ENCODE measurements at regions not wholly inside any gene's neighbourhood (a gene's known extent, or its start where the extent isn't known, plus 50 kb on each side); places are given as distances from the start of the nearest gene placed in this dataset.

DNA sequence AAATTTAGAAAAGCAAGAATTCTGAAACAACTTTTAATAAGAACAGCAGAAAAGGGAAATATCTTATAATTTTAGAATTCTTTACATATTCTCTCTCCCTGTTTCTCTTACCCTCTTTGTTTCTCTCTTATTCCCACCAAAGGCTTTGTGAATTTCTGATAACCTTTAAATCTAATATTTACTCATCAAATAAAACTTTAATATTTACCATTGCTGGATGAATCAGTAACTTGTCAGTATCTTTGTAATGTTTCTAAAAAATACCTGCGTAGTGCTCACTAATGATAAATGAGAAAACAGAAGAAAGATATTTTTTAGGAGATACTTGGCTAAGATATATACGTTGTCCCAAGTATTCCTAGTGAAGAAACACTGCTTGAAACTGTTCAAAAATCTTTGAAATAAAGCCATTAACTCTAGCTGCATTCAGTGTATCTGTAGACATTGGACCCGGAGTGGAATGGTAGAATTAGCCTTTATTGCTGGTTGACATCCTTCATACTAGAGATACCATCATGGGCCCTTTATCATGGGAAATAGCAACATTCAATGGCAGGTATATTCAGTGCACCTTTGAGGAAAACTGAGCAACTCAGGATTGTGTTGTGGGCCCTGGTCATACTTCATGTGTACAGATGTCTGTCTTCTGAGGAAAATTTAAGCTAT, 2160.4 kb downstream of the MAT2B start:
- Mint-ChIP-seq H3K4me3 (no peak overlapping the region), H3K36me3 (no peaks in the 10 kb centered on the region), H3K27ac (no peak overlapping the region), H3K4me1 (no peaks in the 10 kb centered on the region), H3K9me3 (peaks cover 2% of the 10 kb centered on the region), H3K27me3 (no peaks in the 10 kb centered on the region)
- no peak for ATAC-seq

GRCh38 chr5:165673499-165673898, 2168.1 kb downstream of the MAT2B start:
- Mint-ChIP-seq H3K9me3 (peaks cover 8% of the 10 kb centered on the region), H3K27ac (no peak overlapping the region), H3K36me3 (no peaks in the 10 kb centered on the region), H3K4me1 (no peaks in the 10 kb centered on the region), H3K27me3 (no peaks in the 10 kb centered on the region), H3K4me3 (no peak overlapping the region)
- no peak for ATAC-seq

DNA sequence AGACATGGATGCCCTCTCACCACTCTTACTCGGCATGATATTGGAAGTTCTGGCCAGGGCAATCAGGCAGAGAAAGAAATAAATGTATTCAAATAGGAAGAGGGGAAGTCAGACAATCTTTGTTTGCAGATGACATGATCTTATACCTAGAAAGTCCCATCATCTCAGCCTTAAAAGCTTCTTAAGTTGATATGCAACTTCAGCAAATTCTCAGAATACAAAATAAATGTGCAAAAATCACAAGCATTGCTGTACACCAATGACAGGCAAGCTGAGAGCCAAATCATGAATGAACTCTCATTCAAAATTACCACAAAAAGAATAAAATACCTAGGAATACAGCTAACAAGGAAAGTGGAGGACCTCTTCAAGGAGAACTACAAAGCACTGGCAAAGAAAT, 2190.4 kb downstream of the MAT2B start:
- Mint-ChIP-seq H3K27me3 (no peaks in the 10 kb centered on the region), H3K36me3 (no peaks in the 10 kb centered on the region), H3K4me3 (no peak overlapping the region), H3K27ac (no peak overlapping the region), H3K4me1 (no peaks in the 10 kb centered on the region), H3K9me3 (no peaks in the 10 kb centered on the region)
- no peak for ATAC-seq

GRCh38 chr5:165705960-165706359, 2200.5 kb downstream of the MAT2B start:
- no peak overlapping the region for H3K27ac Mint-ChIP-seq
- no peak for ATAC-seq
- no peaks in the 10 kb centered on the region for H3K36me3 Mint-ChIP-seq
- peaks cover 1% of the 10 kb centered on the region for H3K9me3 Mint-ChIP-seq
- H3K27me3 Mint-ChIP-seq, result no peaks in the 10 kb centered on the region
- no peak overlapping the region for H3K4me3 Mint-ChIP-seq
- H3K4me1 Mint-ChIP-seq, result no peaks in the 10 kb centered on the region

- H3K27ac Mint-ChIP-seq, result no peak overlapping the region
- no peaks in the 10 kb centered on the region for H3K4me1 Mint-ChIP-seq
- no peak overlapping the region for H3K4me3 Mint-ChIP-seq
- H3K36me3 Mint-ChIP-seq, result no peaks in the 10 kb centered on the region
- ATAC-seq, result no peak
- H3K9me3 Mint-ChIP-seq, result no peaks in the 10 kb centered on the region
- H3K27me3 Mint-ChIP-seq, result no peaks in the 10 kb centered on the region
Measured at GRCh38 chr5:165712011-165712410, 2206.6 kb downstream of the MAT2B start.

DNA sequence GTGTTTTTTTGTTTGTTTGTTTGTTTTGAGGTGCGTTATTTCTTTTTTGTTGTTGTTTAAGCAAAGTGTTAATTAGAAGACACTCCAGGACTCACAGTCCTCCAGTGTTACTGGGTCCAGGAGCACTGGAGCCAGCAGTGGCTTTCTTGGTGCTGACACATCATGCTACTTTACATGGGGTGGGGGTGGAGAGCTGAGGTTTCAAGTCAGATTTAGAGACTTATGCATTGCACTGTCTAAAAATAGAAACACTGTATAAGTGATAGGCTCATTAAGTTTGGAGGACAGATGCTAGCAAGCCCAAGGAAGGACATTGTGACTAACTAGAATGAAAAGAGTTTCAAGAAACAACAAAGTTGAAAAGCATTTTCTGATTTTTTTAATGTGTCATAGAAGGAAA, 2209.2 kb downstream of the MAT2B start:
- H3K27ac Mint-ChIP-seq, result no peak overlapping the region
- no peaks in the 10 kb centered on the region for H3K36me3 Mint-ChIP-seq
- H3K9me3 Mint-ChIP-seq, result no peaks in the 10 kb centered on the region
- H3K27me3 Mint-ChIP-seq, result no peaks in the 10 kb centered on the region
- H3K4me1 Mint-ChIP-seq, result no peaks in the 10 kb centered on the region
- H3K4me3 Mint-ChIP-seq, result no peak overlapping the region
- ATAC-seq, result no peak

GRCh38 chr5:165720901-165721300, 2215.5 kb downstream of the MAT2B start:
- Mint-ChIP-seq H3K4me1 (no peaks in the 10 kb centered on the region), H3K4me3 (no peak overlapping the region), H3K27ac (no peak overlapping the region), H3K36me3 (no peaks in the 10 kb centered on the region), H3K9me3 (peaks cover 3% of the 10 kb centered on the region), H3K27me3 (no peaks in the 10 kb centered on the region)
- no peak for ATAC-seq

DNA sequence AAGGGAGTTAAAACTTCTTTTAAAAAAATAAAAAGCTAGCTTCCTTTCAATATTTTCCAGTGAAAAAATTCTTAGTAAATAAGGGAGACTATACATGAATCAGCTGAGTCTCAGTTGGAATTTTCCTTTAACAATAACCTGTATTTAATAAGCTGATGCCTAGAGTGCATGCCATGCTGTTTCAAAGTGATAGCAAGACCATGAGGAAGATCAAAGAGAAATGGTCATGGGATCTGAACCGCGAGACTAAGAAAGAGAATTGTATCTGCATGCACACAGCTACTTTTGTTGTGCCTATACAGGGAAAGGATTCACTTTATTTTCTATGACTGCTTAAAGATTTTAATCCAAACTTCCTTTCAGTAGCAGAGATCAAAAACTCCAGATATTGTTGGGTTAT, 2217.0 kb downstream of the MAT2B start:
- H3K4me1 Mint-ChIP-seq, result no peaks in the 10 kb centered on the region
- no peak overlapping the region for H3K4me3 Mint-ChIP-seq
- peaks cover 3% of the 10 kb centered on the region for H3K9me3 Mint-ChIP-seq
- no peak for ATAC-seq
- no peaks in the 10 kb centered on the region for H3K36me3 Mint-ChIP-seq
- no peaks in the 10 kb centered on the region for H3K27me3 Mint-ChIP-seq
- no peak overlapping the region for H3K27ac Mint-ChIP-seq

GRCh38 chr5:165723931-165724330, 2218.5 kb downstream of the MAT2B start:
- H3K4me3 Mint-ChIP-seq, result no peak overlapping the region
- no peaks in the 10 kb centered on the region for H3K36me3 Mint-ChIP-seq
- no peak for ATAC-seq
- no peaks in the 10 kb centered on the region for H3K27me3 Mint-ChIP-seq
- H3K27ac Mint-ChIP-seq, result no peak overlapping the region
- peaks cover 3% of the 10 kb centered on the region for H3K9me3 Mint-ChIP-seq
- no peaks in the 10 kb centered on the region for H3K4me1 Mint-ChIP-seq

GRCh38 chr5:165728425-165728824, 2223.0 kb downstream of the MAT2B start:
- H3K4me1 Mint-ChIP-seq, result no peaks in the 10 kb centered on the region
- no peak overlapping the region for H3K27ac Mint-ChIP-seq
- ATAC-seq, result no peak

GRCh38 chr5:165735388-165735787, 2230.0 kb downstream of the MAT2B start:
- Mint-ChIP-seq H3K36me3 (no peaks in the 10 kb centered on the region), H3K27me3 (no peaks in the 10 kb centered on the region), H3K27ac (no peak overlapping the region), H3K4me1 (no peaks in the 10 kb centered on the region), H3K4me3 (no peak overlapping the region), H3K9me3 (peaks cover 13% of the 10 kb centered on the region)
- ATAC-seq, result no peak

More at GRCh38 chr5:165728425-165728824, 2223.0 kb downstream of the MAT2B start:
- Mint-ChIP-seq H3K4me3 (no peak overlapping the region), H3K9me3 (peaks cover 3% of the 10 kb centered on the region), H3K36me3 (no peaks in the 10 kb centered on the region), H3K27me3 (no peaks in the 10 kb centered on the region)

- no peak for ATAC-seq
- Mint-ChIP-seq H3K9me3 (peaks cover 10% of the 10 kb centered on the region), H3K4me1 (no peaks in the 10 kb centered on the region), H3K36me3 (no peaks in the 10 kb centered on the region), H3K27ac (no peak overlapping the region), H3K4me3 (no peak overlapping the region), H3K27me3 (no peaks in the 10 kb centered on the region)
Measured at GRCh38 chr5:165739079-165739741, 2233.8 kb downstream of the MAT2B start.

GRCh38 chr5:165757791-165758190, 2252.4 kb downstream of the MAT2B start:
- ATAC-seq, result no peak
- Mint-ChIP-seq H3K4me1 (no peaks in the 10 kb centered on the region), H3K27me3 (no peaks in the 10 kb centered on the region), H3K4me3 (no peak overlapping the region), H3K27ac (no peak overlapping the region), H3K36me3 (no peaks in the 10 kb centered on the region), H3K9me3 (peaks cover 5% of the 10 kb centered on the region)

- Mint-ChIP-seq H3K36me3 (no peaks in the 10 kb centered on the region), H3K4me1 (no peaks in the 10 kb centered on the region), H3K4me3 (no peak overlapping the region), H3K27ac (no peak overlapping the region), H3K9me3 (peaks cover 3% of the 10 kb centered on the region), H3K27me3 (no peaks in the 10 kb centered on the region)
- ATAC-seq, result no peak
Measured at GRCh38 chr5:165775111-165775510, 2269.7 kb downstream of the MAT2B start.

DNA sequence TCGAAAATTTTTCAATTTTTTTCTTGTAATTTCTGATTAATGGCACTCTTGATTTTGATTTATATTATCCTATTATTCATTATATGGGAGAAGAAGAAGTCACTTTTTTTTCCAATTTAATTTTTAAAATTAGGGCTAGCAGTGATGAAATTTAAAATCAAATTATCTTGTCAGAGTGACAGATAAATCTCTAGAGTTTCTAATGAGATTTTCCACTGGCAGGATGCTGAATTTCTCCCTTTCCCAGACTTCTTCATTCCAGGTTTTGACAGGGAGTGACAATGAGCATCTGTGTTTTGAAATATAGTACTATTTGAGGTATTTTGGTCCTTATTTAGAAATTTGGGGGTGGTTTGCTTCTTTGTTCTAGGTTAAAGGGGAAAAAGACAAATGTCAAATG, 2274.1 kb downstream of the MAT2B start:
- no peak for ATAC-seq
- Mint-ChIP-seq H3K27ac (no peak overlapping the region), H3K36me3 (no peaks in the 10 kb centered on the region), H3K4me1 (no peaks in the 10 kb centered on the region), H3K27me3 (no peaks in the 10 kb centered on the region), H3K4me3 (no peak overlapping the region), H3K9me3 (peaks cover 3% of the 10 kb centered on the region)

- Mint-ChIP-seq H3K36me3 (no peaks in the 10 kb centered on the region), H3K4me1 (no peaks in the 10 kb centered on the region), H3K27ac (no peak overlapping the region), H3K27me3 (no peaks in the 10 kb centered on the region), H3K9me3 (peaks cover 3% of the 10 kb centered on the region), H3K4me3 (no peak overlapping the region)
- ATAC-seq, result no peak
Measured at GRCh38 chr5:165780901-165781300, 2275.5 kb downstream of the MAT2B start.
